ENCODE measurements at regions not wholly inside any gene's neighbourhood (a gene's known extent, or its start where the extent isn't known, plus 50 kb on each side); places are given as distances from the start of the nearest gene placed in this dataset.

DNA sequence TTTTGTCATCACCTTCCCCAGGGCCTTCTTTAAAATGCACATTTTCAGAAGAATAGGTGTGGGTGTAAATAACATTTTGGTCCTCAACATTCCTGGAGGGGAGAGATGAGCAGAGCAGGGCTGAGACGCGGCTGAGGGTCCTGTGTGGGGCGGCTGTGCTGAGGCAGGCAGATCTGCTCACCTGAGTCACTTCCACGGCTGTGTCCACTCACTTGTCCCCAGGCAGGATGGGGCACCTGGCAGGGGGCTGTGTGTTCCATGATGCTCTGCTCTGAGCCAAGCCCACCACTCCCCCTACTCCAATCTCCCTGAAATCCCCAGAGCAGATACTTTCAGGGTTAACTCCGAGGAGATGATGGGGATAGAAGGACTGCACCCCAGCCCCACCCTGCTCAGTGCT, 93.8 kb downstream of the GLRX3 start:
- DNase-seq = no peak

GRCh38 chr10:130230611-130231010, 94.4 kb downstream of the GLRX3 start:
- no peak for DNase-seq

GRCh38 chr10:130231251-130231741, 95.1 kb downstream of the GLRX3 start:
- DNase-seq = no peak

DNA sequence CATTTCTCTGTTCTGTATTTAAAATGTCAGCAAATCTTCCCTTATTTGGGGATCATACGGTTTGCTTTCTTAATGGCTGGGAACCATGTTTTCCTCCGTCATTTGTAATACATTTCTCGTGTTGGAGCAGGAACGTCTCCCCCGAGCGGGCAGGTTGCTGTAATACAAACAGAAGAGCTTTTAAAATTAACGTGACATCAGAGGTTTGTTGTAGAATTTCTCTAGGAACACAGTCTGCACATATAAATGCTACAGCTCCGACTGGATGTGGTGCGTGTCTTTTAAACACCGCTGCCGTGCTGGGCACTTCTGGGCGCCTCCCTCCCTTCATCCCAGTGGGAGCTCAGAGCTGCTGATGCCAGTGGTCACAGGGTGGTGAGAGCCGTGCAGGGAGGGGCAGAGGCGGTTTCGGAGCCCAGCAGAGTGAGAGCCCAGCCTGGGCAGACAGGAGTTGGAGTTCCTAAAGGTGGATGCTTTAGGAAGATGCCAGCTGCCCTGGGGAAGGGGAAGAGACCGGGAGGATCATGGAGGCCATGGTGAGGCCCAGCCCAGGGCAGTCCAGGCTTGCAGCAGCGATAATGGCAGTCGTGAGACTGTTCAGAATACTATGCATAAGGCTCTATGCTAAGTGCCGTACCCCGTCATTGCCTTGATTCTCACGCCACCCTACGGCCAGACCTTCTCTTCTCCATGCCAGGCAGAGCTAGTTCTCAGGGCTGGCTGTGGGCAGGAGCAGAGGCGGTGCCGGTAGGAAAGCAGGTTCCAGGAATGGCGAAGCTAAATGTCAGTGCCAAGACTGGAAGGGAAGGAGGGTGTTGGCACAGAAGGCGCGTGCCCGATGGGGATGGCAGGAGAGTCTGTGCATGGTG, 96.2 kb downstream of the GLRX3 start:
- DNase-seq = no peak

DNA sequence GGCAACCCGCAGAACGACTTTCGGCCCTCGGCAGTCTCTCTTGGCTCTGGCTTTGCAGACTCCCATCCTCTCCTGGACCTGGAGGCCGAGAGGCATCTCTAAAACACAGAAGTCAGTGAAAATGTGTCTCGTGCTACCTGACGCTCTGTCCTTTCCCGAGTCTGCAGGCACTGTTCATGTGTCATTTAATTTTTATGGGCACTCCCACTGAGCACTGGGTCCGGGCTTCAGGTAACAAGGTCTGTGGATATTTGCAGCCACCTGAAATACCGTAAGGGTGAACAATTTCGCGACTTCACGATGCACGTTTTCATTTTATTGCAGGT, 96.8 kb downstream of the GLRX3 start:
- DNase-seq = no peak

DNA sequence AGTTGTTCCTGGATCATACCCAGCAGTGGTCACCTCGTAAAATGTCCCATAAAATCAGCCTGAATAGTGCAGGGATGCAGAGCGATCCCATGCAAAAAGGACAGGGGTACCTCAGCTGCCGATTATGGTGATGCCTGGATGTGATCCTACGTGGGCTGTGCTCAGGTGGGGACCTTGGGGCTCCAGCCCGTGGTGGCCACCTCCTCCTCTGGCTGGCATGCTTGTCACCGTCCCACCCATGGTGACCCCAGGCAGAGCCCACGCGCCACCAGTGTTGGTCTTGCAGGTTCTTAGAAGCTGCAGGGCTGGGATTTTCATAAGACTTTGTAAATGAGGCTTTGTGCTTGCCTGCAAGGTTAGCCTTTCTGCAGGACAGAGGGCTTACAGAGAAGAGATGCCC, 97.2 kb downstream of the GLRX3 start:
- DNase-seq = no peak

DNA sequence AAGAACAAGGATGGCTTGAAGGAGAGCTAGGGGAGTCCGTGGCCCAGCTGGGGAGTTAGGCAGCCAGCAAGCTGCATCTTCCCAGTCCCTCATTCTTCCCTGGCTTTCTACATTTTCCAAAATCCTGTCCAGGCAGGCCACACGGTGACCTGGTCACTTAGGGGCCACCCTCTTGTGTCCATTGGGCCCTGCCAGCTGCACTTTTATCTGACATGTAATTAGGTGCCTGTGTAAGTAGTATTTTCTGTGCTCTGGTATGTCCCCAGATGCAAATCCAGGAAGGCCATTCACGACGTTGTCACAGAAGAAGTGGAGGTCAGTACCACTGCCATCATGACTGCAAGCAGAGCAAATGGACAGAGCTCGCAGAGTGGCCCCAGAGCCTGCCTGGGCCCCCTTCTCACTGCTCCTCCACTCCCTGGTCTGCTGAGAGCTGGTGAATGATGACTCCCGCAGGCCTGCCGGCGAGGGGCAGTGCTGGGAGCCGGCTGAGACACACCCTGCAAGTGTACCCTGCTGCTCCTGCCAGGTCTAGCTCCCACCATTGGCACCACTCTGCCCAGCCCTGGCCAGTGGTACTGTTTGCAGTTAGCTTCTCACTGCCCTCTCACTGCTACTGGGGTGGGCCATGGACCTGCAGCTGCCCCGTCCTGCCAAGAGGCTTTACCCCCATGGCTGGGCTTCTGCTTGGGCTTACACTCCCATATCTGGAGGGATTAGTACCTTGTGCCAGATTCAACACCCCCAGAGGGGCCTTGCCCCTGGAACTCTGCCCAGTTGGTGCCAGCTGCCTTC, 98.2 kb downstream of the GLRX3 start:
- DNase-seq = no peak

GRCh38 chr10:130236711-130237110, 100.5 kb downstream of the GLRX3 start:
- no peak for DNase-seq

DNA sequence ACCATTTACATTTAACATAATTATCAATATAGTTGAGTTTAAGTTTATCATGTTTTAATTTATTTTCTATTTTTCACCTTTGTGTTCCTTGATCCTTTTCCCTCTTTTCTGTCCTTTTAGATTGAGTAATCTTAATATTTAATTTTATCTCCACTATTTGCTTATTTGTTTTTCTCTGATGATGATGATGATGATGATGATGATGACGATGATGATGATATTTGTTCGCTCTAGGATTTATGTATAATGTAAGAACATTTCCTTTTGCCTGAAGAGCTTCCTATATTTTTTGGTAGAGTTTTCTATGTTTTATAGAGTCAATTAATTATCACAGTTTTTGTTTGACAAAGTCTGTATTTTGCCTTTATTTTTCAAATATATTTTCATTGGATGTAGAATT, 104.2 kb downstream of the GLRX3 start:
- DNase-seq = no peak

DNA sequence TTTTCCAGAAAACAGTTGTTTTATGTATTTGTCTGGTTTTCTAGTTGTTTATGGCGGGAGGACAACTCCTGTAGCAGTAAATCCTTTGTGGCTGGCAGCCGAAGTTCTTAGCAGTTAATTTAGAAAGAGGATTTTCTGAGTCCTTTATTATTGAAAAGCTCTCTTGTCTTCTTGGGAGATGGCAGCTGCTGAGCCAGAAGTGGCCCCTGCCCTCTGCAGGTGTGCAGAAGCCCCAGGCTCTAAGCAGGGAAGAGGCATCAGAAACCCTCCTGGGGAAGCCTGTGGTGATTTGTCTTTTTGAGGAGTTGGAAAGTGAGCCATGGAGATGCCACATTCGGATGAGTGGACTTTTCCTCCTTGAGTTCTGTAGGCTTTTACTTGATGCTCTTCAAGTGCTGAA, 106.3 kb downstream of the GLRX3 start:
- no peak for DNase-seq

- no peak for DNase-seq
Measured at GRCh38 chr10:130243015-130243414, 106.8 kb downstream of the GLRX3 start.

DNA sequence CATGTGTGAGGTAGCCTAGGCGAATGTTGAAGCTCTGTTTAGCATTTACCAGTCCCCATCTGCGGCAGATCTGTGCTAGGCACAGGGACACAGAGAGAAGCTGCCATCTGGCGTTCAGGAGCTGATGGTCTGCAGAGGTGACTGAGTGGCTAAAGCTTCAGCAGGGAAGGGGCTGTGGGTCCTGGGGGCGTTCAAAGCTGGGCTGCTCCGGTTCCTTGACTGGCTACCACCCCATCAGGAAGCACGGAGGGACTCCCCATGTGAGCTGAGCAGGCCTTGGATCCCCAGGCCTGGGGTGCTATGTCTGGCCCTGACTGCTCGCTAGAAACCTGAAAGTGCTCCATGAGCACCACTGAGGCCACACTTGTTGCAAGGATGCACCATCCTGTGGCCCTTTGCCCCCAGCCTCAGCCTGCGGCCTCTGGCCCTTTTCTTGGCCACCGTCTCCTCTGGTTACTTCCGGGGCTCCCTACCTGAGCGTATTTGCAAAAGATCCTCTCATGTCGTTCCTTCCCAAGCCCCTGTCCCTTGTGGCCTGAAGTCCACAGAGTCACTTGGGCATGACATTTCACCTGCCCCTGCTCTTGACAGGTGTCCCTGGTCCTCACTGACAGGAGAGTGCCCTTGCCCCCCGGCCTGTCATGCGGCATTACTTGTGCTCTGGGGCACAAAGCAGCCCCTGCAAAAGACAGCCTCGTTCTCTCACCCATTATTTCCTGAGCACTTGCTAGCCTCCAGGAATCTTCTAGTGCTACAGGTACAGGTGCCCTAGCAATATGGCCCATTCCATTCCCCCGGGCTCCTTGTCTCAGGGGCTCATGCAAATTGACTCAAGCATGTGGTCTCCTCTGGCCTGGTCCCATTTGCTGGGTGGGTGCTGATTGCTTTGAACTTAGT, 108.1 kb downstream of the GLRX3 start:
- no peak for DNase-seq

DNA sequence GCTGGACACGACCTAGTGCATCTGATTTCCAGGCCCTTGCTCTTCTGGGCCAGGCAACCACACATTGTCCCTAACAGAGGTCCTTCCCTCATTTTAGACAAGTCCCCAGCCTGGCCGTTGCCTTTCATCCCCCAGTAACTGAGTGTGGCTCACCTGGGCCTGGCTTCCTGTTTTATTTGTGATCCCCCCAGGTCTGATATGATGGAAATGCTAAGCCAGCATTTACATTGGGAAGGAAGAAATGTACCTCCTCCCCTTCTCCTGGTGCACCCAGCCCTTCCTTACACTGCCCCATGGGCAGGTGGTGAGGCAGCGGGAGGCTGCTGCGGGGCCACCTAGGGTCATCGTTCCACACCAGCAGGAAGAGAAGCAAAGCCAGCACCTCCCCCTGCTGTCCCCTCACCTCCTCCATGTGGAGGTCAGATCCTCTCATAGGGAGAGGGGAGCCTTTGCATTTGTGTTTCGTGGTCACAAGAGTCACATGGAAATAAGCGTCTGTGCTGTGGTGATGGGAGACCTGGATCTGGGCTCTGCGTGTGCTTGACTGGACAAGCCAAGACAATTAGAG, 108.8 kb downstream of the GLRX3 start:
- no peak for DNase-seq

DNA sequence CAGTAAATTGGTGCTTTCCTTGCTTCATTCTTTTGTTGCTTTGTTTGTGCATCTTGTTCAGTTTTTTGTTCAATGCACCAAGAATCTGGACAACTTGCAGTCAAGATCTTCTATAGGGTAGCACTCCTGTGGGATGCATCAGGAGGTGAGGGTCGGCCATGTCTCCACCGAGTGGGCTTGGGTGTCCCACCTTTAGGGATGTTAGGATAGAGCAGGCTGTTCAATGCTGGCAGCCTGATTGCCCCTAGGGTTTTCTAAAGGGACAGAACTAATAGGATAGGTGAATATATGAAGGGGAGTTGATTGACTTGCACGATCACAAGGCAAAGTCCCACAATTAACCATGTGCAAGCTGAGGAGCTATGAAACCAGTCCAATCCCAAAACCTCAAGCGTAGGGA, 109.9 kb downstream of the GLRX3 start:
- no peak for DNase-seq

- DNase-seq = no peak
Measured at GRCh38 chr10:130250127-130250526, 113.9 kb downstream of the GLRX3 start.

- DNase-seq = no peak
Measured at GRCh38 chr10:130251766-130252165, 115.6 kb downstream of the GLRX3 start.

- no peak for DNase-seq
Measured at GRCh38 chr10:130254243-130254642, 118.1 kb downstream of the GLRX3 start.

GRCh38 chr10:130254662-130255061, 118.5 kb downstream of the GLRX3 start:
- no peak for DNase-seq

DNA sequence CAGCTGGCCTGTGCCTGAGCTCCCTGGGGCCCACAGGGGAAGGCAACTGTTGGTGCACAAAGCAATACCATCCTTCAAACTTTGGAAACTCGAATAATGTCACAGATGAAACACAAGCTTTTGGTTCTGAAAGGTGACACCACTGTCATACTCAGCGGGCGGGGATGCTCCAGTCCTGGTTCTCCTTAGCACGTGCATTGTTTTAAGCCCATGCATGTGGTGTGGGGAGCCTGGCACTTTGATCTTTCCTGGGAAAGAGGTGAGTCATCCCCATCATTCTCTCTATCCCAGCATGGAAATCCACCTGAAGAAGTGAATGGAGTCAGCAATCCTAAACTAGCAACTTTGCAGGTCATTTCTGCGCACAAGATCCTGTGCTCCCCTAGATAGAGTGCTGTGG, 119.6 kb downstream of the GLRX3 start:
- DNase-seq = no peak

DNA sequence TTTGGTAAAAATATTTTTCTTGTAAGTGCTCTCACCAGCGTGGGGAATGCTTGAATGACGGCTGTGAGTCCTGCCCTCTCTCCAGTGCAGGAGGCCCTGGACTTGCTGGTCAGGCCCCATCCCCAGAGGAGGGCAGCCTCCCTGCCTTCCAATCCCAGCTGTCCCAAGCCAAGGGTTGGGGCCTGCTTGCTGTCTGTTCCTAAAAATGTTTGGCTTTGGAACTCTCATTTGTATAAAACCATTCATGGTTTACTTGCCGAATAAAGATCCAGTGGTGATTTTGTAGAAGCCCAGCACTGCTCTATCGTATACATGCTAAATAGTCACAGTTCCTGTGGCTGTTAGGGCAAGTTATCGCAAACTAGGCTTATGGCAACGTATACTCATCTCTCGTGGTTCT, 121.7 kb downstream of the GLRX3 start:
- no peak for DNase-seq

DNA sequence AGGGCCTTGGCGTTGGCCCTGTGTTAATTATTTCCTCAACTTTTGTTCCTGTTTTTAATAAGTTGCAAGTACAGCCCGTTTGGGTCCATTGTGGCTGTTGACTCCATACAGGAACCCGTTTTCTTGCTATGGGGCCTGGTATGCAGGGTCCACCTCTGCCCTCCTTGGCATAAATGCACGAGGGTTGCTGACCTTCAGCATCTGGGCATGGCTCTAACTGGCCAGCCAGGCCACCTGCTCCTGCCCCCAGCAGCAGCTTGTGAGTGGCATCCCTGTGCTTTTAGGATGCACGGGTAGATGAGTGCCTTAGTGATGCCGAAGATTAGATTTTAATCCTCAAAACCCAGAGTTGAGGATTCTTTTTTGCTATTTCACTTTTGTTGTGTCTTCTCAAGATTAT, 123.2 kb downstream of the GLRX3 start:
- no peak for DNase-seq

GRCh38 chr10:130261306-130261705, 125.1 kb downstream of the GLRX3 start:
- no peak for DNase-seq

Measured in occipital lobe (tissue), 1 donor.